GM18511 (cell line): ENCODE measurements at regions not wholly inside any gene's neighbourhood (a gene's known extent, or its start where the extent isn't known, plus 50 kb on each side); places are given as distances from the start of the nearest gene placed in this dataset.

ENCODE experiments used
- ATAC-seq: cut with Tn5 transposase; IDR thresholded peaks from one replicate; pipeline ENCODE4 v1.9.1; 2021; ENCODE audit warnings: mild to moderate bottlenecking, moderate library complexity; ENCODE audit not compliant: unreplicated experiment

DNA sequence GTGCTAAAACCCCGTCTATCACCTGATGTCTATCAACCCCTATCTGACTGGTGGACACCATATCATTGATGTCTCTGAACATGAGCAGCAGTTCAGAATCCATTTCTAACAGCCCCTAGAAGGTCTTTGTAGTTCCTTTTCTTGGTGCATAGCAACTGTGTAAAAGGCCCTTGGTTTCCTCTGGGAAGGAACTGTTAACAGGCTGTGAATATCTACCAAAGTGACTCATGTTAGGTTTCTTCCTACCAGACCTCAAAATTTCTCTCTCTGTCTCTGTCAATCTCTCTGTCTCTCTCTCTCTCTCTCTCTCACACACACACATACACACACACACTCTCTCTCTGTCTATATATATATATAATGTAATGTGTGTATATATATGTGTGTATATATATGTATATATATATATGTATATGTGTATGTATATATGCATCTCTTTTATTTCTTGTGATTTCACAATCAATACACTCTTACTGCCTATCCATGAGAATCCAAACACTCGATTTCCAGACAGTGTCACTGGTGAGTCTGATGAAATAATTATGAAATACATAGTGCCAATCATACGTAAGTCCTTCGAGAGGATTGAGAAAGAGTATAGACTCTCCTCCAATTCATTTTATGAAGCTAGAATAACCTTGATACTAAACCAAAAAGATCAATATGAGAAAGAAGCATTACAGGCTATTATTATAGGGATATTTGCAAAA is 335.9 kb upstream of the SLCO3A1 start:
- no peak for ATAC-seq

DNA sequence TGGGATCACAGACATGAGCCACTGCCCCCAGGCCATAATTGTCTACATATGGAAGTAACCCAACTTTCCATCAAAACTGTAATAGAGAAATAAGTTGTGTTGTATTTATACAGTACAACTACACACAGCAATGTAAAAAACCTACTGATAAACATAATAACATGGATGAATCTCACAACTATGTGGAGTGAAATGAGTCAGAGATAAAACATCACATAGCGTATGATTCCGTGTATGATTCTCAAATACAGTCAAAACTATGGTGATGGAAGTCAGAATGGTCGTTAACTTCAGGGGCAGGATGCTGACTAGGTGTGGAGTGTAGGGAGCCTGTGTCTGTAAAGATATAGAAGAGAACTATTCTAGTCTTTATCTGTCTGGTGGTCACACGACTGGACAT is 332.7 kb upstream of the SLCO3A1 start:
- ATAC-seq, result no peak

DNA sequence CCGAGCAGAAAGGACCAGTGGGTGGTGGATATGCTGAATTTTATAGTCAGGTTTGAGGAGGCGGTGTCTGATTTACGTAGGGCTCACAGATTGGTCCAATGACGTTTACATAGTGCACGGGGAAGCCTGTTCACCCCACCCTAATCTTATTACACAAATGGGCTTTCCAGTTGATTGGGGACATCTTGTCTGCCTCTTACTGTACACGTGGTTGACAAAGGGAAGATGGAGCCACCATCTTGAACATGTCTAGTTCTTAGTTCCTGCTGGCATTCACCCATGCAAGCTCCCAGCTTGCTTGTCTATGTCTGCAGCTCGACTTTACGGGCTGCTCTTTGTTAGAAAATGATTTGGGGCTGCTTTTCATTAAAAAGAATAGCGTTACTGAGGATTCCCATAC is 332.0 kb upstream of the SLCO3A1 start:
- no peak for ATAC-seq

DNA sequence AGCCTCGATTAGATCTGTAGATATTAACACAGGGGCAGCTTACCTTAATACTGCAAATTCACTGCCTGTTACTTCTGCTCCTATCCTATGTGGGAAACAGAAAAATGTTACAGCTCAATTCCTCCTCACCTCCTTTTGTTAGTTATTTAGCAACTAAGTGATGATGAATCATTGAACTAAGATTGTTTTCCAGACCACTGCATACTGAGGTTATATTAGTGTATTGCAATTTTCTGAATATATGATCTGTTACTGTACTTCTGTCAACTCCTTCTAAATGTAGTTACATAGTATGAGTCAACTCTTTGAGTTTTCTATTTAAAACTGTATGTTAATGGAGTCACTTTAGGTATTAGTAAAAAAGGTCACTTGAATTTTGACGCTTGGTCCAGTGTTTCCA is 331.5 kb upstream of the SLCO3A1 start:
- no peak for ATAC-seq

DNA sequence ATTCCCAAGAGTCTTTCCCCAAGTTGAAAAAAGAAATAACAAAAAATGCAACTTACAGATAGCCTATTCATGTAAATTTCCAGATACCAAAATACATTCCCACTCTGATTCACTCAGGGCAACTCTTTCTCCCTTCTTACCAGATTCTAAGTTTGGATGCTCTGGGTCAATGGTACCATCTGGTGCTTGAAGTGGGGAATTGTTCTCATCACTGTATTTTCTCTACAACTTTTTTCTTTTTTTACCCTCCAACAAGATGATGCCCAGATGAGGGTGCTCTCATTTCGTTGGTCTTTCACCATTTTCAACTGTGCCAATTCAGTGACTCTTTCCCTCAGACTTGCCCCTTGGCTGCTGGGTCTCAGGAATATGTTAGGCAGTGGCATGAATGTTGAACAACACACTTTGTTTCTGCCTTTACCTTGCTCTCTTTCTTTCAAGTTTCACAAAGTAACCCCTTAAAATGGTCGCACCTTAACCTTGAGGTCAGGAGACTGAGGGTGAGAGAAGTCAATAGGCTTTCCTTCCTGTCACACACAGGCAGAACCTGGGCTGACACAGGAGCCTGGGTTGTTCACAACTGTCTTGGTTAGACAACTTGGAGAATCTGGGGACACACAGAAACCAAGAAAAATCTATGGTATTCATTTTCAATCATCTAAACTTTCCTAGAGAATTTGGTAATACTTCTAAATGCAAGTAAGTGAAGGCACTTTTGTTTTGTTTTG is 330.7 kb upstream of the SLCO3A1 start:
- no peak for ATAC-seq

DNA sequence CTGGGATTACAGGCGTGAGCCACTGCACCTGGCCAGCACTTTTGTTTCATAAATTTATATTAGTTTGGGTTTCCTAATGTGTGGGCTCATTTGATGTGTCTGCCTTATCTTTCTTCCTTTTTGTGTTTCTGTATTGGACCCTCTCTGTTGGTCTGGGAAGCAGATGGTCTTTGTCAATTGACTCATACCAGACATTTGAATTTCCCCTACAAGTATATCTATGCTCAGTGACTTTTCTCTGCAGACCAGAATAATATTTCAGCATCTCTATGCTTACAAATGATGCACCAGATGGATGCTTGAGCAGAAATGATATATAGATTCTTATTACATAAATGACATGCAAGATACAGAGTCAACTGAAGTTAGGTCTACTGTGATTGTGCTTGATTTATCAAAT is 329.9 kb upstream of the SLCO3A1 start:
- ATAC-seq, result no peak

DNA sequence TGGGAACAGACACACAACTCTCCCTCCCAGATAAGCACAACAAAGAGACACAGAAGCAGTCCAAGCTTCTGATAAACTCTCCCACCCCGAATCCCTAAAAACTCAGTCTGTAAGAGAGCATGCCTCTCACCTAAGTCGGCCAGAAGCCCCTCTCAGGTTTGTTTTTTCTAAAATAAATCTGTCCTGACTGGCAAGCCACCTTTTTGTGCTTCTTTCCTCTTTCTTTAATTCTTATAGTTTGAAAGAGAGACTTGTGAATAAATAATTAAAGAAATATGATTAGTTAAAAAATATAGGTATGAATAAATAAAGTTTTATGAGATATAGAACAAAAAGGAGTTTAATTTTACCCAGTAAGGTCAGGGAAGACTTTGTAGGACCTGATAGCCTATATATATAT is 329.0 kb upstream of the SLCO3A1 start:
- ATAC-seq, result no peak

DNA sequence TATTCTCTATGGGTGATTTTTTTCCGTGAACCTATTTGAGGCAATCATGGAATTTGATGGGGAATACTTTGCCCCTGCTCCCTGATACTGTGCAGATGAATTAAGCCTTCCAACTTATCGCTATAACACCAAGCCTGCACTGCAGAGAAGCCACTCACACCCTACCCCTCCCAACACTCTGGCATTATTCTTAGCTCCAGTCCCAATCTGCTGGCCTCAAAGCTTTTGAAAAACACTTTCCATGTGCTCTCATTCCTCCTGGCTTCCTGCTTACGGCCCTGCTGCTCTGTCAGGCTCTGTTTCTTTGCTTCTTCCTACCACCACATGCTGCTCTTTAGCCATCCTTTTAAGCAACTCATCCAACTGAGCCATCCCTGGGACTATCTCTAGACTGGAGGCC is 327.8 kb upstream of the SLCO3A1 start:
- no peak for ATAC-seq

DNA sequence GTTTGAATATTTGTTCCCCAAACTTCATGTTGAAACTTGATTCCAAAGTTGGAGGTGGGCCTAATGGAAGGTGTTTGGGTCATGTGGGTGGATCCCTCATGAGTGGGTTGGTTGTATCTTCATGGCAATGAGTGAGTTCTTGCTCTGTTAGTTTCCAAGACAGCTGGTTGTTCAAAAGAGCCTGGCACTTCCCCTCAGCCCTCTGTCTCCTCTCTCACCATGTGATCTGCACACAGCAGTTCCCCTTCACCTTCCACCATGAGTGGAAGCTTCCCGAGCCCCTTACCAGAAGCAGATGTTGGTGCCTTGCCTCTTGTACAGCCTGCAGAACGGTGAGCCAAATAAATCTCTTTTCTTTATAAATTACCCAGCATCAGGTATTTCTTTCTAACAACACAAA is 327.1 kb upstream of the SLCO3A1 start:
- ATAC-seq, result no peak

DNA sequence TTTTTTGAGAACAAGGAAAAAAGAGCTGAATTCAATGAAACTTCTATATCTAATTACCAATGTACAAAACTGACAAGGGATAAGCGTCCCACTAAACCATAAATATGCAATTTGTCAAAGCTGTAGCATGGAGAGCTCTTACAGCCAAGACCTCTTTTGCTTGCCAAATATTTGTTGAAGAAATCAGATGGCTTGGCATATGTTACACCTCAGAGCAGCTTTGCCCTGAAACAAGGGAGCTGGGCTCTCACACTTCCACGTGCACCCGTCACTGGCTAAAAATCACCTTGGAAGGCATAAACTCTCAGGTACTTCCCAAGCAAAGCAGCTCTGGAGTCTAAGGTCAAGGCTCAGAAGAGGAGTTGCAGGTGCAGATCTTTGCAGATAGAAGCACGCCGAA is 324.7 kb upstream of the SLCO3A1 start:
- no peak for ATAC-seq

DNA sequence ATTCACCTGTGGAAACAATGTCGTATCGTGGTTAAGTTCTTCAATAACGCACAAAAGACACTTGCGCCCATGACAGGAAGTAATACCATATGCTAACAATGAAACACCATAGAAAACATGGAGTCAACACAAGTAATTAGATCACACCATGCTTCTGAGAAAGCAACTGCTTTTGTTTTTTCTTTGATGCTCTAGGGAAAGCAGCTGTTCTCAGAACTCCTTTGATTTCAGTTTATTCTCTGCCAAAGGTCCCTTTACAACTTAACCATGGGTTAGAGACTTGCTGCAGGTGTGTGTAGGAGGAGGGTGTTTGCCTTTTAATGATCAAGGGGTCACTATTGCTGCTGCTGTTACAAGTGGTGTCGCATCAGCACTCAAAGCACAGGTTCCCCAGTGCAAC is 324.0 kb upstream of the SLCO3A1 start:
- no peak for ATAC-seq

DNA sequence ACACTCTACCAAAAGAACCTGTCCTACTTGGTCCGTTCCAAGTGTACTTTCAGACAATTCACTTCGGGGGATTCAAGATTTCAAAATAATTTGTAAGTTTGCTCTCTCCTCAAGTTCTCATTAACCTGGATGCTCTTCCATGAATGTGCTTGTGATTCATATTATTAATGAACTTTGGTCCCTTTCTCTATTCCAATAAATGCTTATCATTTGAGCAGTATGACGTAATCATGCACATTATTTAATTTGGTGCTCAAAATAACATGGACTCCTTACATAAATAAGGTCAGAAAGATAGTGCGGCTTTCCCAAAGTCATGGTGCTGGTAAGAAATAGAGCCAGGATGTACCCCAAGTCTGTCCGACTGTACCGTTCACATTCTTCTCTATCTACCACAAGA is 323.2 kb upstream of the SLCO3A1 start:
- no peak for ATAC-seq

DNA sequence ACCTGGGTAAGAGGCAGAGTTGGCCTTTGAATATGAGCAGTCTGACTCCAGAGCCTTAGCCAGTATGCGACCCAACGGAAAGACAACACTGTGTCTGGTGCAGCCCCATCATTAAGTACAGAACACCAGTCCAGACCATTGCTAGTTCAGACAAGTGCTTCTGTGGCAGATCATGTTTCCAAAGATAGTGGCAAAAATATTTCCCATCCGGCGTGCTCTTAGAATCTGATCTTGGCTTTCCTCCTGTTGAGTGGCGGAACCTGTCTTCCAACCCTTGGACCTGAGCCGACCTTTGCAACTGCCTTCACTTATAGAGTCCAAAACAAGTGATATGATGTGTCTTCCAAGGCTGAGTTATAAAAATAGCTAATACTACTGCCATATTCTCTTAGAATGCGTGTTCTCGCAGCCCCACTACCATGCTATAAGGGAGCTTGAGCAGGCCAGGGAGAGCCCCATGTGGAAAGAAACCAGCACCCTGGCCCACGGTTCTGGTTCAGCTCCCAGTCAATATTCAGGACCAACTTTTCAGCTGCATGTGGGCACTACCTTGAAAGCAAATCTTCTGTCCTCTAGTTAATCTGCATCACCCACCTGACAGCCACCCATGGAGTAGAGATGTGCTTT is 322.4 kb upstream of the SLCO3A1 start:
- no peak for ATAC-seq

DNA sequence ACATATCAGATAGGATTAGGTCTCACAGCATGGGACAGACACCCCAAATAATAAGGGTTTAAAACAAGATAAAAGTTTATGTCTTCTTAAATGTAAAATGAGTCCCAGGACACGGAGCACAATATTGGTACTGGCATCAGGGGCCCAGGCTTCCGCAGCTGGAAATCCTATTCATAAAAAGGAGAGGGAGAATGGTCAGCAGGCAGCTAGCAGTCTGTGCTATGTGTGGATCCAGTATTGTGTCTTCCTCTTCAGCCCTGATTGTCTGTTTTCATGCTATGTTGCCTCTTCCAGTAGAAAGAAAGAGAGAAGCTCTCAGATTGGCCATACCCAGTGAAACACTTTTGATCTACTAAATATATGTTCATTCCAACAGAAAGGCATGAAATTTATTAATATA is 319.3 kb upstream of the SLCO3A1 start:
- no peak for ATAC-seq

DNA sequence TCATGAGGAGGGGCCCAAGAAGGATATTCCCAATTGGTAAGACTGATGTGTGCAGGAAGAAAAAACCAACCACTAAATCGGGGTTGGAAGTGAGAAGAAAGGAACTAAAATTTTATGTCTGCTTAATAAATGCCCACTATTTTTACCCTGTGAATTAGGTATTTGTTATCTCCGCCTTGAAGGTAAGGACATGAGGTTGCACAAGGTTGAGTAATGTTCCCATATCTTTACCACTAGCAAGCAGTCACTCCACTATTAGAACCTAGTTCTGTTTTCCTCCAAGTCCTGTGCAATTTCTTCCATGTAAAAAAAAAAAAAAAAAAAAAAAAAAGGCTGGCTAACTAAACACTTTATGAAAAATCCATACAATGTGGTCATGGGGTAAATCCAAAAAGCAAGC is 318.5 kb upstream of the SLCO3A1 start:
- no peak for ATAC-seq

DNA sequence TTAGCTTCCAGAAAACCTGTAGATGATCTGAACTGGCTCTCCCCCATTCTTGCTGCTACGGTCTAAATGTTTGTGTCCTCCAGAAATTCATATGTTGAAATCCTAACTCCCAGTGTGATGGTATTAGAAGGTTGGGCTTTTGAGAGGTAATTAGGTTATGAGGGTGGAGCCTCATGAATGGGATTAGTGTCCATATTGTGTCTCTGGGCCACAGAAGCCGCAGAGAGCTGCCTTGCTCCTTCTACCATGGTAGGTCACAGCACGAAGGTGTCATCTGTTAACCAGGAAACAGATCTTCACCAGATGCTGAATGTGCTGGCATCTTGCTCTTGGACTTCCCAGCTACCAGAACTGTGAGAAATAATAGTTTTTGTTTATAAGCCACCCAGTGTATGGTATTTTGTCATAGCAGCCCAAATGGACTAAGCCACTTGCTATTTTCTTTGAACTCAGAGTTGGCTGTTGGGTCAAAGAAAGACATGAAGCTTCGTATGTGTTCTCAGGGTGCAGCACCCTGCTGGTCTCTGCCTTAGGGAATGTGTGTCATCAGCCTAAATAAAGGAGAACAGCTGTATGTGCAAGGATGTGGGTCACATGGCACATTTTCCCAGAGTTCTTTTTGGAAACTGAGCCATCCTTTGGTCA is 317.5 kb upstream of the SLCO3A1 start:
- ATAC-seq, result no peak

DNA sequence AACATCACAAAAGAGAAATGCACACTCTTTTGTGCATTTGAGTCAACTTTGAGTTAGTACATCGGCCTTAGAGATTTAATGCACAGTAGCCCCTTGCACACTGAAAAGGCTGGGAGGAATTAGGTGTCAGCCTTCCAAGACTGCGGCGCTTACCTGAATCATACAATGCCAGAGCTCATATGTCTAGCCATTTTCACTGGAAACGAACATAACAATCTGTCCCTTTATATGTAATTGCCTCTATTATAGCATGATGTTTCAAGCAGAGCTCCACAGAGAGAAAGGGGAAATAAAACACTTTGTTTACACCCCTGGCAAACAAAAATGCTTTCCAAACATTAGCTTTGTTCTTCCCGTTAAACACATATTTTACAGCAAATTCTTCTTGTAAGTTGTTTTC is 315.7 kb upstream of the SLCO3A1 start:
- ATAC-seq, result no peak

DNA sequence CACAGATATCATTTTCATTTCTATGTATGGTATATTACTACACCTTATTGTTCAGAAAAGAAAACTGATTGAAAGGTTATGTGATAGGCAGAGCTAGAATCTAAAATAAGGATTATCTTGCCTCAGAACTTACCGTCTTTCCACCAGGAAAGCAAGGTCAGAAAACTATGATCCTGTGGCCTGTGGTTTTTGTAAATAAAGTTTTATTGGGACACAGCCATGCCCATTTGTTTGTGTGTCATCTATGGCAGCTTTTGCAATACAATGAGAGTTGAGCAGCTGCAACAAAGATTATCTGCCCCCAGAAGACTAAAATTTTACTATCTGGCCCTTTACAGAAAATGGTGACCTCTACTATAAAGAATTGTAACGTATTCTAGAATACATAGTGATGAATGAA is 314.7 kb upstream of the SLCO3A1 start:
- ATAC-seq, result no peak

DNA sequence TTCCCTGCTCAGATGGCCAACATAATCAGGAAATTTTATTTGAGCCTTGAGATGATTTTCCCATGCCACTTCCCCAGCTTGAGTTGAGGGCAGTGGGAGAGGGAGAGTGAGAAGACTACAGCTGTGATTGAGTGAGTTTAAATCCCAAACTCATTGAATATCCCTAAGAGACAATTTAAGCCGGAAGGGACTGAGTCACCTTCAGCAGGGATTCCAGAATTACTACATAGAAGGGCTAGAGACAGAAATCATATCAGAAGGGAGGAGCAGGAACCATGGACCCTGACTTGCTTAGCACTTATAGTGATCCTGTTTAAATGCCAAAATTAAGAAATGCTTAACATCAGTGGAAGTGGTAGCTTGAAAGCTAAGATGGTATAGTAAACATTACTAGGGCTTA is 312.2 kb upstream of the SLCO3A1 start:
- ATAC-seq, result no peak

DNA sequence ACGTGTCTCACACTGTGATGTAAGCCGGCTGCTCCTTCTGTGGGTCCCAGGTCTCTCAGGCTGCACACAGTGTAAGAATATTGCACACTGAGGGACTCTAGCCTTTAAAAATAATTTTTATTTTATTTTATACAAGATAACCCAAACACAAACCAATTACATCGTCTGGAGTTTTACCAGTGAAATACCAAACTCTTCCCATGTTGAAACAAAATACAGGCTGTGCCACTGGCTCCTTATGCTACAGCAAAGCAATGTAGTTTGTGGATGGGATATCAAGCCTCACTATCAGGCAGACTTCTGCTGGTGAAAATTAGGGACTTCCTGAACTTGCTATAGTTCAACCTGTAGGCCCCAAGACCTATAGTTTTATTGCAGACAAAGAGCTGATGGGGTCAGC is 311.3 kb upstream of the SLCO3A1 start:
- no peak for ATAC-seq

DNA sequence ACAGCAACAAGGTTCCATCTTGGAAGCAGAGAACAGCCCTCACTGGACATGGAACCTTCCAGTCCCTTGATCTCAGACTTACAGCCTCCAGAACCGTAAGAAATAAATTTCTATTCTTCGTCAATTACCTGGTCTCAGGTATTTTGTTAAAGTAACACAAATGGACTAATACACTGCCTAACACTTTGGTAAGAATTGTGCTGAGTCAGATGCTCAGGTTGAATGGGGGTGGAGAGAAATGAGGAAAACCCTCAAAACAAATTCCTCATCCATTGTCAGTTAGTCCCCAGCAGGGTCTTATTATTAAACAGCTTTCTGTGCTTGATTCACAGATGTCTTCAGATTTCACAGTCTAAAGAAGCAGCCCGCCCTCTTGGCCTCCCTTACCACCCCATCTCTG is 306.2 kb upstream of the SLCO3A1 start:
- no peak for ATAC-seq

DNA sequence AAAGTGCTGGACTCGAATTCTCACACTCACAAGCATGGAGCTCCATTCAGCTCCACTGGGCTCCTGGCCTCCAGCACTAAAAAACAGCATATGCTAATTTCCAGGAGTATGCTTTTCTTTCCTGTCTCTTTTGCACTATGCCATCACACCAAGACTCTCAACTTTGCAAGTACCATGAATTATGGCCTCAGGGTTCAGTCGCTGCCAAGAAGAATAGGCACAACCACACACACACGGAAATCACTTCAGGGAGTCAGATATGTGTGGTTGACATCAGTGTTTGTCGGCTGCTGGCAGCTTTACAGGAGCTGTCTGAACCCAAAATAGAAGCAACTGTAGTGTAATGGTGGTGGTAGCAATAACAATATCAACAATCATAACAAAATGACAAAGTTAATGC is 305.0 kb upstream of the SLCO3A1 start:
- no peak for ATAC-seq
